ENCODE measurements at regions not wholly inside any gene's neighbourhood (a gene's known extent, or its start where the extent isn't known, plus 50 kb on each side); places are given as distances from the start of the nearest gene placed in this dataset.

DNA sequence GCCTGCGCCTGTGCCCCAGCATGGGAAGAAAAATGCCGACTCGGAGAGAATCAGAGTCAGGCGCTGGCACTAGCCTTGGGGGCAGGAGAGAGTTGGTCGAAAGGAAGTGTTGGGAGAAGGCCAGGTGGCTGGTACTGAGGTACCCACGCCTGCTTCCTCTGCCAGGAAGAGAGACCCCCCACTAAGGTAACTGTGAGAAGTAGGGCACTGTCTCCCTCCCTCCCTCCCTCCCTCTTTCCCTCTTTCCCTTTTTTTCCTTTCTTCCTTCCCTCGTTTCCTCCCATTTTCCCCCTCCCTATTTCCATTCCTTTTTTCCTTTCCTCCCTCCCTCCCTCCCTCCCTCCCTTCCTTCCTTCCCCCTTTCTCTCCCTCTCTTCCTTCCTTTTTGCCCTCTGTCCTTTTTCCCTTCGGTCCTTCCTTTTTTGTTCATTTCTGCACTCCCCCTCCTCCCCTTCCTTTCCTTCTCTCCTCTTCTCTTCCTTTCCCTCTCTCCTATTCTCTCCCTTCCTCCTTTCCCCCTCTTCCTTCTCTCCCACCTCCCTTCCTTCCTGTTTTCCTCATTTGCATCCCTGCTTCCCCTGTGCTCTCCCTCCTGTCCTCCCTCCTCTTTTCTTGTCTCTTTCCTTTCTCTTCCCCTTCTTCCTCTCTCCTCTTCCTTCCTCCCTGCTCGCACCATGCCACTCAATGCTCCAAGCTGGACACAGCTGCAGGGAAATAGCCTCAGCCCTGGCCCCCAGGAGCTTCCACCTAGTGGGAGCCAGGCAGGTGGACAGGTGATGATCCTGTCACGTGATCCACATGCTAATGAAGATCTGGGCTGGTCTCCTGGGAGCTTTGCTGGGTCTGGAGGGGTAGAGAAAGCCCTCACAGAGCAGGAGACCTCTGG is 148.0 kb downstream of the DHX35 start:
- no peak for DNase-seq

DNA sequence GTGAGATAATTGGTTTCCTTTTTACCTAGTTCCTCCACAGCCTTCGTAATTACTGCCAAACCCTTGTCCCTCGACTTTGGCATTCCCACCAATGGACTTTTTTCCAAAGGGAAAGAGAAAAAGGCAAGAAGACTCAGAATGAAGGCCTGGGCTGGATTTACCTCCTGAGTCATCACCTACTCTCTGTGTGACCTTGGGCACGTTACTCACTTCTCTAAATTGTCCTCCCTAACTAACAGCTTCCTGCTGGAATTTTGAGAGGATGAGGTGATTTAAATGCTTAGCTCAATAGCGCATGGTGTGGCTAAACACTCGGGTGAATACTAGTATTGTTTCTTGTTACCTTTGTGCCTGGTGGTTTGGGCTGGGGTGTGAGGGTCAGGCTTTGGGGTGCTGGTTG is 146.6 kb downstream of the DHX35 start:
- DNase-seq = peak; percentile 72 to 88

DNA sequence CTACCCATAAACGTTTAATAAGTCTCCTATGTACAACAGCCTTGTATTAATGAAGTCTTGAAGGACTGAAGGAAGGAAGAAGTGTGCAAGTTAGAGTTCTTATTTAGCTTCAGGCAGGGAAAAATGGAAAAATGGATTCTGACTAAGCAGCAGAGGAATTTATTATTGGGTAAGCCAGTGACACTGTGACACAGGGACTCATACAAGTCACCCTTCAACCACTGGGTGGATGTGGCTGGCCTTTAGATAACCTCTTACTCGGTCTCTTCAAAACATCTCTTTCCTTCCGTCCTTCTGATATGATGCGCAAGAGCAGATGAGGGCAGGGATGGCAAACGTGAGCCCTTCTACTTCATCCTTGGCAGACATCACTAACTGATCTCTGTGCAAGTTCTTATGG is 145.6 kb downstream of the DHX35 start:
- peak; percentile 80 to 96 for DNase-seq

GRCh38 chr20:39106791-39107190 is 144.6 kb downstream of the DHX35 start:
- no peak for DNase-seq

DNA sequence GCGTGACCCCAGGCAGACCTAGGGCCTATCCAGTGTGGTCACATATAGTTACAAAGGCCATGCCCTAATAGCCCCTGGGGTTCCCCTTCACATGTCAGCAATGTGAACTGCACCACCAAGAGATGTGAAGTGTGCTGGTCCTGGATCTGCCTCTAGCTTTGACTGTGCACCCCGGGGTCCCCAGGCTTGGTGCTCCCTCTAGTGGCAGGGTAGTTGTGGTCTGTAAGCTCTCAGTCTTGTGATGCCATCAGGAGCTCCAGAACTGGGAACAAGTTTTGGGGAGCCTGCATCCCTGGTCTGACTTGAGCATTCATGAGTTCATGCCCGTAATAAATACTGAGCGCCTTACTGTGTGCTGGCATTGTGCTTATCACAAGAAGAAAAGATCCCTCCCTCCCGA is 143.4 kb downstream of the DHX35 start:
- no peak for DNase-seq

- DNase-seq = peak; percentile 28 to 31
Measured at GRCh38 chr20:39103732-39104131, 141.6 kb downstream of the DHX35 start.

- DNase-seq = no peak
Measured at GRCh38 chr20:39103305-39103704, 141.2 kb downstream of the DHX35 start.

- DNase-seq = no peak
Measured at GRCh38 chr20:39101895-39102294, 139.8 kb downstream of the DHX35 start.

GRCh38 chr20:39100691-39101090 is 138.5 kb downstream of the DHX35 start:
- DNase-seq = no peak

DNA sequence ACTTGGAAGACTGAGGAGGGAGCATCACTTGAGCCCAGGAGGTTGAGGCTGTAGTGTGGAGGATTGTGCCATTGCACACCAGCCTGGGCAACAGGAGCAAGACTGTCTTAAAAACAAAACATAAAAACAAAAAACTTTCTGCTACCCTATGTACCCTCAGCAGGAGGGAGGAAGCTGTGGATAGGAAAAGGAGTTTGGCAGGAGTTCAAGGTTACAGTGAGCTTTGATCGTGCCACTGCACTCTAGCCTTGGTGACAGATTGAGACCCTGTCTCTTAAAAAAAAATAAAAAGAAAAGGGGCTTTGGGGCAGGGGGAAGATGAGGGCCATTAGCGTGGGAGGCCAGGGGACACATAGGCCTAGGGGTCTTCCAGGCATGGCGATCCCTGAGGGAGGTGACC is 135.7 kb downstream of the DHX35 start:
- no peak for DNase-seq

DNA sequence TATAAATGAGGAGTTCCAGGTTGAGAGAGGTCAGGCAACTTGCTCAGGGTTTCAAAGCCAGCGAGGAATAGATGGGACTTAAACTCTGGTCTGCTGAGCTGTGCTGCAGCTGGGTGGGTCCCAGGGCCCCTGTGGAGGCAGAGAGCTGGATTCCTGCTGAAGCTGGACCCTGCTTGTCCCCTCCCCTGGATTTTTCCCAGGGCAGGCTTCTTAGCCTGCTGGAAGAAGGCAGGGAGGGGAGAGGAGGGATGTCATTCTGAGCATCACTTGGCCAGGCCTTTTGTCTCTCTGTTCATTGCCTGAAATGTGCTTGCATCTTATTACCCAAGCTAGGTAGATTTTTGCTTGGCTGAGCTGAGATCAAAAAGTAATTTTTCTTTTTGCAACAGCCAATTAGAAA is 133.7 kb downstream of the DHX35 start:
- DNase-seq = no peak

GRCh38 chr20:39094391-39094790 is 132.2 kb downstream of the DHX35 start:
- no peak for DNase-seq

DNA sequence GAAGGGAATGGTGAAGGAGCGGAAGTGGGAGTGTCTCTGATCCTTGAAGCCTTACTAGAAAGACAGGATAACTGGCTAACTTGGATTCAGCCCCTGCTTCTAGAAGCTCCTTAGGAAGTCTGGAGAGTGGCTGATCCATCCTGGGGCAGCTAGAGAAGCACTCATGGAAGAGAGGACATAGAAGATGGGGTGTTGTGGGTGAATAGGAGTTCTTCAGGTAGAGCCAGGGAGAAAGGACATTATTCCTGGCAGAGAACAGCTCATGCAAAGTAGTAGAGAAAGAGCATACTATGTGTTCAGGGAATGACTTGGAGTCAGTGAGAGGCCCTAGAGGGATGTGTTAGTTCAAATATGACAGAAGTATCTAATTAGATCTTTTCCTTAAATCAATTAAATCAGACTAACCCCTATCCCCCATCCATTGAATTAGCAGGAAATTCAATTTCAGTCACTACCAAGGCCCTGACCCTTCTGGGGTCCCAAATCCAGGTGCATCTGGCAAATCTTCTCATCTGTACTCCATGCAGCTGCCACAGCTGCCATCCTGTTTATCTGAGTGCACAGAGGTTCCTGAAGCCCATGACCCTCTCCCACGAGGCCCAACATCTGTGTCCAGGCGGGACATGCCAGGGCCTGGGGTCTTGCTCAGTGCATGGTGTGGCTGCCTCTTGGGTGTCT is 130.7 kb downstream of the DHX35 start:
- no peak for DNase-seq

DNA sequence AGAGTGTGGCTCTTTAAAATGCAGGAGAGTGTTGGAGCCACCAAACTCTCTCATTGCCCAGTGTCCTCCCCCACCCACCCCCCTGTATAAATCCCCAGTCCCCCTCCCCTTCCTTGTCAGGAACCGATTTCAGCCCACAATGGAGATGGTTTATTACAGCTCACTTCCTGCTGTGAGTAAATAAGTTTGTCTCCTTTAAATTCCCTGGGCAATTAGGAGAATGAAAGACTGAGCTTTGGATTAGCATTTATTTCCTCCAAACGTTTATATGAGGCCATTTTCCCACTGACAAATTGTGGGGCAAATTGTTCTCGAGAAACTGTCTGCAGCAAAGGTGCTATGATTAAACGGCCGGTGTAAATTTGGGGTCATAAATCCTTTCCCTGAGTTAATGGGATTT is 128.8 kb downstream of the DHX35 start:
- DNase-seq = no peak

GRCh38 chr20:39089797-39090196 is 127.7 kb downstream of the DHX35 start:
- DNase-seq = no peak

All from SW 1271 (cell line).